PC-3 (cell line): ENCODE measurements at regions not wholly inside any gene's neighbourhood (a gene's known extent, or its start where the extent isn't known, plus 50 kb on each side); places are given as distances from the start of the nearest gene placed in this dataset.

ENCODE experiments used
- ATAC-seq: fragments of 200-7000 bp; cut with Tn5 transposase; 2 replicates; pipeline ENCODE4 v1.9.1; 2020; ENCODE audit warnings: mild to moderate bottlenecking, moderate library complexity
- BruUV-seq: library from RNA; stranded (reverse); fragments of 400-500 nt; replicated peaks from 2 replicates; lab custom pipeline; 2021; lab: Mats Ljungman, UMichigan
- CTCF ChIA-PET: fragments of 300-600 bp; sonication (Branson Sonifier 250); formaldehyde crosslinking; loops from one replicate; lab custom pipeline; 2022; ENCODE audit warnings: antibody characterized with exemption; lab: Charles Lee
- POLR2A ChIA-PET: fragments of 300-600 bp; sonication (Branson Sonifier 250); formaldehyde crosslinking; loops from one replicate; lab custom pipeline; 2022; ENCODE audit warnings: antibody characterized with exemption; ENCODE audit not compliant: unreplicated experiment; lab: Charles Lee
- DNase-seq: peaks from one replicate; pipeline ENCODE4 v3.0.0-alpha.2; 2015
- H2AFZ ChIP-seq: fragments of 300-600 bp; sonication (generic); 2 replicates; pipeline ENCODE4 v1.6.0; 2016; ENCODE audit warnings: antibody characterized with exemption, low read length
- H3F3A ChIP-seq: fragments of 300-600 bp; sonication (generic); one replicate; pipeline ENCODE4 v1.6.0; 2017; ENCODE audit warnings: antibody characterized with exemption, low read length, control low read depth, mild to moderate bottlenecking; ENCODE audit not compliant: unreplicated experiment
- H3K27ac ChIP-seq: fragments of 300-600 bp; sonication (generic); 2 replicates; pipeline ENCODE4 v1.5.1; 2016; ENCODE audit warnings: mild to moderate bottlenecking, low read length
- H3K27me3 ChIP-seq: fragments of 300-600 bp; sonication (generic); 2 replicates; pipeline ENCODE4 v1.6.1; 2016; ENCODE audit warnings: low read length, mixed read lengths
- H3K36me3 ChIP-seq: fragments of 300-600 bp; sonication (generic); 2 replicates; pipeline ENCODE4 v1.6.1; 2016; ENCODE audit warnings: low read depth, mixed run types, low read length, mixed read lengths
- H3K4me1 ChIP-seq: fragments of 300-600 bp; sonication (generic); 2 replicates; pipeline ENCODE4 v1.5.1; 2016; ENCODE audit warnings: low read length; ENCODE audit not compliant: insufficient read depth
- H3K4me2 ChIP-seq: fragments of 300-600 bp; sonication (generic); 2 replicates; pipeline ENCODE4 v1.6.0; 2016; ENCODE audit warnings: low read length
- H3K4me3 ChIP-seq: fragments of 300-600 bp; sonication (generic); 2 replicates; pipeline ENCODE4 v1.5.1; 2016; ENCODE audit warnings: mild to moderate bottlenecking, low read length, mixed read lengths
- H3K79me2 ChIP-seq: fragments of 300-600 bp; sonication (generic); 2 replicates; pipeline ENCODE4 v1.6.1; 2017; ENCODE audit warnings: low read length, mixed read lengths
- H3K9ac ChIP-seq: fragments of 300-600 bp; sonication (generic); 2 replicates; pipeline ENCODE4 v1.6.0; 2016; ENCODE audit warnings: mild to moderate bottlenecking, low read length
- H3K9me2 ChIP-seq: fragments of 300-600 bp; sonication (generic); replicated peaks from 2 replicates; pipeline ENCODE4 v1.6.1; 2016; ENCODE audit warnings: mixed run types, low read length, mixed read lengths
- H3K9me3 ChIP-seq: fragments of 300-600 bp; sonication (generic); 2 replicates; pipeline ENCODE4 v1.6.1; 2016; ENCODE audit warnings: low read length, mixed read lengths
- H4K20me1 ChIP-seq: fragments of 300-600 bp; sonication (generic); 2 replicates; pipeline ENCODE4 v1.6.1; 2016; ENCODE audit warnings: low read length, mixed read lengths
- EZH2 ChIP-seq: fragments of 300-600 bp; sonication (generic); IDR thresholded peaks from one replicate; pipeline ENCODE4 v1.6.1; 2017; ENCODE audit warnings: antibody characterized with exemption, mild to moderate bottlenecking, low read length; ENCODE audit not compliant: unreplicated experiment
- EZH2phosphoT487 ChIP-seq: fragments of 300-600 bp; sonication (generic); IDR thresholded peaks from 2 replicates; pipeline ENCODE4 v1.6.1; 2018; ENCODE audit warnings: mild to moderate bottlenecking, antibody characterized with exemption, low read length, borderline replicate concordance
- intact Hi-C: fragments of 100-400 bp; cut with micrococcal nuclease; formaldehyde crosslinking; loops from 2 replicates; pipeline ENCODE4 v1.9.0; 2023
- TF ChIP-seq, protein P1 (sequence below): fragments of 300-600 bp; sonication (generic); conservative IDR thresholded peaks from 2 replicates; pipeline ENCODE4 v1.5.1; 2017; ENCODE audit warnings: antibody characterized with exemption, low read depth, mild to moderate bottlenecking, low read length

DNA sequence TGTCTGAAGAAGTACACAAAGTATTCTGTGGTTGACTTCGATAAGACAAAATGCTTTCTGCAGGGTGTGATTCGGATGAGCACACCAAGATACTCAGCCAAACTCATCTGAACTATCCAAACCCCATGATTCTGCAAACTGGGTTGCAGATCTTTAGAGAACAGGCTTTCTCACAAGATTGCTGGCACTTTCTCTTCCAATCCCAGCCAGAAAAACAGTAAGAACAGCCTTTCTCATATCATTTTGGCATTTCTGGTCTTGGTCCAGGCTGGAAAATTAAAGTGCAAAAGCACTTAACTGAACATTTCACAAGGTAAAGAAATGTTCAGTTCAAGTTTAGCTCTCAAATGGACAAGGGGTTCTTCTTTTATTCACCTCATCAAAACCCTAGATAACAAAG, 269.1 kb downstream of the NR2F1-AS1 start:
- H3F3A ChIP-seq = no peaks in the 10 kb centered on the region
- TF ChIP-seq EZH2phosphoT487 = no peak
- TF ChIP-seq, protein P1, sequence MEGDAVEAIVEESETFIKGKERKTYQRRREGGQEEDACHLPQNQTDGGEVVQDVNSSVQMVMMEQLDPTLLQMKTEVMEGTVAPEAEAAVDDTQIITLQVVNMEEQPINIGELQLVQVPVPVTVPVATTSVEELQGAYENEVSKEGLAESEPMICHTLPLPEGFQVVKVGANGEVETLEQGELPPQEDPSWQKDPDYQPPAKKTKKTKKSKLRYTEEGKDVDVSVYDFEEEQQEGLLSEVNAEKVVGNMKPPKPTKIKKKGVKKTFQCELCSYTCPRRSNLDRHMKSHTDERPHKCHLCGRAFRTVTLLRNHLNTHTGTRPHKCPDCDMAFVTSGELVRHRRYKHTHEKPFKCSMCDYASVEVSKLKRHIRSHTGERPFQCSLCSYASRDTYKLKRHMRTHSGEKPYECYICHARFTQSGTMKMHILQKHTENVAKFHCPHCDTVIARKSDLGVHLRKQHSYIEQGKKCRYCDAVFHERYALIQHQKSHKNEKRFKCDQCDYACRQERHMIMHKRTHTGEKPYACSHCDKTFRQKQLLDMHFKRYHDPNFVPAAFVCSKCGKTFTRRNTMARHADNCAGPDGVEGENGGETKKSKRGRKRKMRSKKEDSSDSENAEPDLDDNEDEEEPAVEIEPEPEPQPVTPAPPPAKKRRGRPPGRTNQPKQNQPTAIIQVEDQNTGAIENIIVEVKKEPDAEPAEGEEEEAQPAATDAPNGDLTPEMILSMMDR = no peak
- no peak for TF ChIP-seq EZH2
- H3K27me3 ChIP-seq = no peaks in the 10 kb centered on the region
- DNase-seq = no peak
- no peaks in the 10 kb centered on the region for H3K79me2 ChIP-seq
- no peaks in the 10 kb centered on the region for H3K9me3 ChIP-seq
- H4K20me1 ChIP-seq = no peaks in the 10 kb centered on the region
- ChIA-PET POLR2A (no interaction called here), CTCF (no interaction called here)
- no peaks in the 10 kb centered on the region for H3K36me3 ChIP-seq
- H3K4me2 ChIP-seq = no peak overlapping the region
- H3K4me3 ChIP-seq = no peak overlapping the region
- no TSS peak for BruUV-seq
- H2AFZ ChIP-seq = no peak overlapping the region
- intact Hi-C loops = no loop called here
- H3K27ac ChIP-seq = no peak overlapping the region
- peaks cover 22% of the 10 kb centered on the region for H3K4me1 ChIP-seq
- H3K9me2 ChIP-seq = no peaks in the 10 kb centered on the region
- ATAC-seq = no peak
- no peak overlapping the region for H3K9ac ChIP-seq

DNA sequence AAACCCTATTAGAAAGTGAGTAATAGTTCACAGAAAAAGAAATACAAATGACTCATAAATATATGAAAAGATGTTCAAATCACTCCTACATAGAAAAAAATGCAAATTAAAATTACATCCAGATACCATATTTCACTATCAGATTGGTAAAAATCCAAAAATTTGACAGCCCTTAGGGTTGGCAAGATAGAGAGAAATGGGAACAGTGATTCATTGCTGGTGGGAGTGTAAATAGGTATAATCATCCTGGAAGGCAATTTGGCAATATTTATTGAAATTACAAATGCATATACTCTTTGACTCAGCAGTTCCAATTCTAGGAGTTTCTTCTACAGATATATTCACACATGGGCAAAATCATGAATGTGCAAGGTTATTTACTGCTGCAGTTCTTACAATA, 273.5 kb downstream of the NR2F1-AS1 start:
- H2AFZ ChIP-seq = no peak overlapping the region
- no peaks in the 10 kb centered on the region for H3F3A ChIP-seq
- no peaks in the 10 kb centered on the region for H3K27me3 ChIP-seq
- H3K9ac ChIP-seq = no peak overlapping the region
- H3K79me2 ChIP-seq = no peaks in the 10 kb centered on the region
- no TSS peak for BruUV-seq
- peak overlapping the region; percentile 70 for H3K27ac ChIP-seq
- CTCF ChIA-PET = no interaction called here
- no peaks in the 10 kb centered on the region for H3K36me3 ChIP-seq
- H3K9me3 ChIP-seq = no peaks in the 10 kb centered on the region
- POLR2A ChIA-PET = no interaction called here
- peaks cover 41% of the 10 kb centered on the region for H3K4me1 ChIP-seq
- intact Hi-C loops = no loop called here
- TF ChIP-seq, protein P1 = no peak
- TF ChIP-seq EZH2 (no peak), EZH2phosphoT487 (no peak)
- no peak overlapping the region for H3K4me3 ChIP-seq
- peak overlapping the region; percentile 42 for H3K4me2 ChIP-seq
- DNase-seq (peak; percentile 98), ATAC-seq (peak; percentile 84)
- no peaks in the 10 kb centered on the region for H4K20me1 ChIP-seq
- no peaks in the 10 kb centered on the region for H3K9me2 ChIP-seq

DNA sequence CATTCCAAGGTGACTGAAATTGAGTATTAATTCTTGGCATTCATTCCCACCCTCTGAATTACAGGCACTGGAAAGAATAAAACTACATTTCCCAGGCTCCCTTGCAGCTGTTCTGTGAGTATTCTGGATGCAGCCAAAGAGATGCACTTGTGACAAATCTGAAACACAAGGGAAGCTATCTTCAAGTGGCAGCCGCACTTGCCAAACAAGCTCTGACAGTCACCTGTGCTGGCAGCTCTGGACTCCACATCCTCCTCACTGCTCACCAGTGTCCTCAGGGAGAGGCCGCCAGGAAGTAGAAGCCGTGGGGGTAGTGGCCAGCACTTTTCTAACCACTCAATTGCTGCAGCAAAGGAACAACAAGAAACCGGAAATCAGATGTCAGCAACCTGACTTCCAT, 275.0 kb downstream of the NR2F1-AS1 start:
- DNase-seq (peak; percentile 86), ATAC-seq (peak; percentile 68)
- Histone ChIP-seq H3K4me3 (no peak overlapping the region), H3K27ac (peak overlapping the region; percentile 4; the same call in 1 of the 2 replicates), H2AFZ (peak overlapping the region; percentile 19), H3K4me2 (peak overlapping the region; percentile 40), H3K79me2 (no peaks in the 10 kb centered on the region), H3K36me3 (no peaks in the 10 kb centered on the region), H4K20me1 (no peaks in the 10 kb centered on the region), H3K9me3 (no peaks in the 10 kb centered on the region), H3K27me3 (no peaks in the 10 kb centered on the region), H3K4me1 (peaks cover 41% of the 10 kb centered on the region), H3K9me2 (no peaks in the 10 kb centered on the region), H3K9ac (no peak overlapping the region), H3F3A (no peaks in the 10 kb centered on the region)
- TF ChIP-seq EZH2 (no peak), EZH2phosphoT487 (no peak)
- TF ChIP-seq, protein P1 = no peak
- POLR2A ChIA-PET = no interaction called here
- intact Hi-C loops = no loop called here
- CTCF ChIA-PET = no interaction called here
- no TSS peak for BruUV-seq
